SU-DHL-6 (cell line): ENCODE measurements at regions not wholly inside any gene's neighbourhood (a gene's known extent, or its start where the extent isn't known, plus 50 kb on each side); places are given as distances from the start of the nearest gene placed in this dataset.
"Not testable (repeated sequence)": the region's sequence is repeated elsewhere in the genome, so short reads cannot be mapped to it uniquely, and the experiment has no call there.

Experiments
- EZH2phosphoT487 ChIP-seq: fragments of 200-600 bp; sonication (generic), shearing (Covaris generic); conservative IDR thresholded peaks from 2 replicates; pipeline ENCODE4 v1.6.1; 2018; ENCODE audit warnings: mild to moderate bottlenecking, antibody characterized with exemption, low read length, moderate library complexity, mixed read lengths
- TF ChIP-seq, protein P1 (sequence below): fragments of 200-600 bp; sonication (generic); IDR thresholded peaks from one replicate; pipeline ENCODE4 v1.5.1; 2017; ENCODE audit warnings: antibody characterized with exemption, mild to moderate bottlenecking, low read length, moderate library complexity; ENCODE audit not compliant: insufficient read depth, poor library complexity, severe bottlenecking

GRCh38 chr3:4253072-4253832, 49.9 kb upstream of the SETMAR start:
- TF ChIP-seq, protein P1, sequence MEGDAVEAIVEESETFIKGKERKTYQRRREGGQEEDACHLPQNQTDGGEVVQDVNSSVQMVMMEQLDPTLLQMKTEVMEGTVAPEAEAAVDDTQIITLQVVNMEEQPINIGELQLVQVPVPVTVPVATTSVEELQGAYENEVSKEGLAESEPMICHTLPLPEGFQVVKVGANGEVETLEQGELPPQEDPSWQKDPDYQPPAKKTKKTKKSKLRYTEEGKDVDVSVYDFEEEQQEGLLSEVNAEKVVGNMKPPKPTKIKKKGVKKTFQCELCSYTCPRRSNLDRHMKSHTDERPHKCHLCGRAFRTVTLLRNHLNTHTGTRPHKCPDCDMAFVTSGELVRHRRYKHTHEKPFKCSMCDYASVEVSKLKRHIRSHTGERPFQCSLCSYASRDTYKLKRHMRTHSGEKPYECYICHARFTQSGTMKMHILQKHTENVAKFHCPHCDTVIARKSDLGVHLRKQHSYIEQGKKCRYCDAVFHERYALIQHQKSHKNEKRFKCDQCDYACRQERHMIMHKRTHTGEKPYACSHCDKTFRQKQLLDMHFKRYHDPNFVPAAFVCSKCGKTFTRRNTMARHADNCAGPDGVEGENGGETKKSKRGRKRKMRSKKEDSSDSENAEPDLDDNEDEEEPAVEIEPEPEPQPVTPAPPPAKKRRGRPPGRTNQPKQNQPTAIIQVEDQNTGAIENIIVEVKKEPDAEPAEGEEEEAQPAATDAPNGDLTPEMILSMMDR, result not testable (repeated sequence)
- not testable (repeated sequence) for TF ChIP-seq EZH2phosphoT487
